Heart left ventricle (tissue), 16 donors: ENCODE measurements at regions not wholly inside any gene's neighbourhood (a gene's known extent, or its start where the extent isn't known, plus 50 kb on each side); places are given as distances from the start of the nearest gene placed in this dataset.

ENCODE experiments used
- ATAC-seq, 4 donors: fragments of 200-7000 bp; cut with Tn5 transposase; one replicate each; pipeline ENCODE4 v1.9.1; 2020 to 2022; ENCODE audit warnings: moderate library complexity in 4 of 4, mild to moderate bottlenecking in 3 of 4, moderate number of reproducible peaks in 1 of 4
- DNase-seq, 5 donors: peaks; one replicate each; pipeline ENCODE4 v3.0.0-alpha.2; 2020
- H3K27ac ChIP-seq, 12 donors: fragments of 200-600 bp; sonication (generic) in 4 of 12; one replicate each; pipeline versions ENCODE4 v1.5.0 to v1.8.0; 2016 to 2022; ENCODE audit warnings: mild to moderate bottlenecking in 2 of 12
- H3K27me3 ChIP-seq, 9 donors: fragments of 200-600 bp; sonication (generic) in 2 of 9; one replicate each; pipeline versions ENCODE4 v1.5.1 to v1.8.0; 2016 to 2022; ENCODE audit warnings: mild to moderate bottlenecking in 3 of 9
- H3K36me3 ChIP-seq, 9 donors: fragments of 200-600 bp; sonication (generic) in 2 of 9; one replicate each; pipeline versions ENCODE4 v1.5.0 to v1.8.0; 2018 to 2022; ENCODE audit warnings: mild to moderate bottlenecking in 2 of 9
- H3K4me1 ChIP-seq, 12 donors: fragments of 200-600 bp; sonication (generic) in 4 of 12; one replicate each; pipeline versions ENCODE4 v1.5.0 to v1.8.0; 2016 to 2022; ENCODE audit warnings: mild to moderate bottlenecking in 3 of 12
- H3K4me3 ChIP-seq, 12 donors: fragments of 200-600 bp; sonication (generic) in 4 of 12; one replicate each; pipeline versions ENCODE4 v1.5.0 to v1.8.0; 2017 to 2022; ENCODE audit warnings: mild to moderate bottlenecking in 9 of 12, moderate library complexity in 4 of 12
- H3K9me3 ChIP-seq, 12 donors: fragments of 200-600 bp; sonication (generic) in 4 of 12; one replicate each; pipeline versions ENCODE4 v1.5.0 to v1.8.0; 2016 to 2022; ENCODE audit warnings: mild to moderate bottlenecking in 1 of 12
- POLR2A ChIP-seq, 2 donors: fragments of 450-650 bp; IDR thresholded peaks; one replicate each; pipeline ENCODE4 v1.6.1; 2017; ENCODE audit warnings: antibody characterized with exemption in 2 of 2, mild to moderate bottlenecking in 2 of 2, moderate library complexity in 2 of 2
- WGBS, 4 donors: extraction: QIAGEN DNeasy Blood & Tissue Kit in 2 of 4; methylation state at CpG; one replicate each; pipeline versions ENCODE4 v1.1.5 to v1.1.7; 2013 to 2018; 5-methylcytosine and 5-hydroxymethylcytosine counted together
- intact Hi-C, 10 donors: fragments of 100-400 bp; cut with DNase I; formaldehyde crosslinking; loops; one replicate each; pipeline versions ENCODE4 v1.11.1 to v1.14.2; 2022
- TF ChIP-seq, protein P1 (sequence below), 12 donors: fragments of 200-600 bp; sonication (generic) in 4 of 12; IDR thresholded peaks; one replicate each; pipeline versions ENCODE4 v1.5.0 to v1.8.0; 2018 to 2022; ENCODE audit warnings: antibody characterized with exemption in 12 of 12, mild to moderate bottlenecking in 5 of 12
- donor health status: ischemic (EF 13 %, LVEDD 7.1; RV severe dilation, severe dysfunction).
- donor health status: healthy with polysubstance abuse.
- donor health status: DM: no; HTN: yes; CAD: no.
- donor health status: DM: no; HTN: no; CAD: no.
- donor health status: ischemic (EF 25% LVEDD 6.9; RV normal size, moderate dysfunction).
- donor health status: ischemic (EF 25% LVEDD 5.7; RV mildly dilated, moderate dysfunction).
- donor health status: healthy.
- donor health status: DM: yes; HTN: yes; CAD: no.
- donor health status: ischemic (EF 35%, LVEDD 5.7; RV mildly dilated, moderate dysfunction).
- donor health status: nonischemic (EF 11% LVEDD 7.7; RV severe dilation, severe dysfunction).
- donor health status: DM: yes; HTN: yes; CAD: no.
- donor health status: PGD.
- donor health status: ischemic (EF 29% LVEDD 5.4; RV normal size, mild dysfunction).
- donor health status: nonischemic (EF 23%, LVEDD 6.1; RV moderate dilation, normal function).

DNA sequence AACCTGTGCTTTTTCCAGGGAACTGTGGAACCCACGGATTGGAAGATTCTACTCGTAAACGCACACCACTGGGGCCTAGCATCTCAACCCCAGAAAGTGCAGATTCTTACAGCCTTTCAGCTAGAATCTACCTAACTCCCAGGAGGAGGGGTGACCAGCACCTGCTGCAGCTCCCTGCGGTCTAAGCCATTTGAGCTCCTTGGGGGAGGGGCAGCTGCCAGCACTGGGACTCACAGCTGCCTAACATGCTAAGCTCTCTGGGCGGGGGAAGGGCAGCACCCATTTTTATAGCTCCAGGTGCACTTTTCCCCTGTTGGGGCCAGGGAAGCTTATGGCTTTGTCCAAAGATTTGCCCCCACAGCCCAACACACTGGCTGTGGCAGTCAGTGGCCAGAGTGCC is 595.7 kb upstream of the EPHA5 start:
- no peak for DNase-seq
- no peaks in the 10 kb centered on the region for H3K4me1 ChIP-seq
- H3K27me3 ChIP-seq, result no peaks in the 10 kb centered on the region
- peaks cover 0 to 14% (median 3%) of the 10 kb centered on the region in 12 donors for H3K9me3 ChIP-seq
- no peak for TF ChIP-seq POLR2A (IDR thresholded peaks at IDR 0.05)
- TF ChIP-seq, protein P1, sequence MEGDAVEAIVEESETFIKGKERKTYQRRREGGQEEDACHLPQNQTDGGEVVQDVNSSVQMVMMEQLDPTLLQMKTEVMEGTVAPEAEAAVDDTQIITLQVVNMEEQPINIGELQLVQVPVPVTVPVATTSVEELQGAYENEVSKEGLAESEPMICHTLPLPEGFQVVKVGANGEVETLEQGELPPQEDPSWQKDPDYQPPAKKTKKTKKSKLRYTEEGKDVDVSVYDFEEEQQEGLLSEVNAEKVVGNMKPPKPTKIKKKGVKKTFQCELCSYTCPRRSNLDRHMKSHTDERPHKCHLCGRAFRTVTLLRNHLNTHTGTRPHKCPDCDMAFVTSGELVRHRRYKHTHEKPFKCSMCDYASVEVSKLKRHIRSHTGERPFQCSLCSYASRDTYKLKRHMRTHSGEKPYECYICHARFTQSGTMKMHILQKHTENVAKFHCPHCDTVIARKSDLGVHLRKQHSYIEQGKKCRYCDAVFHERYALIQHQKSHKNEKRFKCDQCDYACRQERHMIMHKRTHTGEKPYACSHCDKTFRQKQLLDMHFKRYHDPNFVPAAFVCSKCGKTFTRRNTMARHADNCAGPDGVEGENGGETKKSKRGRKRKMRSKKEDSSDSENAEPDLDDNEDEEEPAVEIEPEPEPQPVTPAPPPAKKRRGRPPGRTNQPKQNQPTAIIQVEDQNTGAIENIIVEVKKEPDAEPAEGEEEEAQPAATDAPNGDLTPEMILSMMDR (IDR thresholded peaks at IDR 0.05), result no peak
- H3K4me3 ChIP-seq, result no peak overlapping the region
- 86 to 100% (median 89%) methylated on average over 2 to 5 of the region's 5 CpGs for WGBS, 4 donors
- ATAC-seq, result no peak
- intact Hi-C loops, result no loop called here
- no peak overlapping the region for H3K27ac ChIP-seq
- no peaks in the 10 kb centered on the region for H3K36me3 ChIP-seq

DNA sequence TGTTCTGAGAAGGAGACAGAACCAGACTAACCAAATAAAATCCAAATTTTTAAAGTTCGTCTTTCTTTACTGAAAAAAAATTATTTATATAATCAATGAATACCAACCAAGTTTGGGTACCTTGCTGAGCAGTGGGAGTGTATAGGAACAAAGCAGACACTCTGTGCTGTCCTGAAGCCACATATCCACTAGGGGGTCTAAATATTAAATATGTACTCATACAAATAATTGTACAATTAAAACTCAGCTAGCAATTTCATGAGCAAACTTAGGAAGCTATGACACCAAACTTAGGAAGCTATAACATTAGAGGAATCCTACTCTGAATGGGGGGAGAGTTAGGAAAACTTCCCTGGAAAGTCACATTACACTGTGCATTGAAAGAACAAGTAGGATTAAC is 582.0 kb upstream of the EPHA5 start:
- 68 to 84% (median 75%) methylated on average over 1 of the region's 1 CpG for WGBS, 4 donors
- intact Hi-C loops, result no loop called here
- Histone ChIP-seq H3K9me3 (peaks cover 0 to 21% (median 0%) of the 10 kb centered on the region in 12 donors), H3K27me3 (no peaks in the 10 kb centered on the region), H3K36me3 (no peaks in the 10 kb centered on the region), H3K4me1 (no peaks in the 10 kb centered on the region), H3K4me3 (no peak overlapping the region), H3K27ac (no peak overlapping the region)
- DNase-seq, result no peak
- no peak for ATAC-seq
- TF ChIP-seq, protein P1 (IDR thresholded peaks at IDR 0.05), result no peak
- TF ChIP-seq POLR2A (IDR thresholded peaks at IDR 0.05), result no peak

DNA sequence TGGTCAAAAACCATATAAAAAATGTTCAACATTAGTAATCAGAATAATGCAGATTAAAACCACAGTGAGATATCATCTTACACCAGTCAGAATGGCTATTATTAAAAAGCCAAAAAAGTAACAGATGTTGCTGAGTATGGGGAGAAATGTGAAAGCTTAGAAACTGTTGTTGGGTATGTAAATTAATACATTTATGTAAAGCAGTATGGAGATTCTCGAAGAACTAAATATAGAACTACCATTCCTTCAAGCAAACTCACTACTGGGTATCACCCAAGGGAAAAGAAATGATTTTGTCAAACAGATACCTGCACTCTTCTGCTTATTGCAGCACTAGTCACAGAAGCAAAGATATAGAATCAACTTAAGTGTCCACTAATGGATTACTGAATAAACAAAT is 576.4 kb upstream of the EPHA5 start:
- H3K4me3 ChIP-seq, result no peak overlapping the region
- H3K4me1 ChIP-seq, result no peaks in the 10 kb centered on the region
- intact Hi-C loops, result no loop called here
- H3K27me3 ChIP-seq, result no peaks in the 10 kb centered on the region
- WGBS, 4 donors, result 0 to 40% (median 0%) methylated on average over 1 of the region's 1 CpG
- H3K27ac ChIP-seq, result no peak overlapping the region
- TF ChIP-seq, protein P1 (IDR thresholded peaks at IDR 0.05), result no peak
- no peak for TF ChIP-seq POLR2A (IDR thresholded peaks at IDR 0.05)
- ATAC-seq (no peak), DNase-seq (no peak)
- peaks cover 0 to 23% (median 0%) of the 10 kb centered on the region in 12 donors for H3K9me3 ChIP-seq
- H3K36me3 ChIP-seq, result no peaks in the 10 kb centered on the region

DNA sequence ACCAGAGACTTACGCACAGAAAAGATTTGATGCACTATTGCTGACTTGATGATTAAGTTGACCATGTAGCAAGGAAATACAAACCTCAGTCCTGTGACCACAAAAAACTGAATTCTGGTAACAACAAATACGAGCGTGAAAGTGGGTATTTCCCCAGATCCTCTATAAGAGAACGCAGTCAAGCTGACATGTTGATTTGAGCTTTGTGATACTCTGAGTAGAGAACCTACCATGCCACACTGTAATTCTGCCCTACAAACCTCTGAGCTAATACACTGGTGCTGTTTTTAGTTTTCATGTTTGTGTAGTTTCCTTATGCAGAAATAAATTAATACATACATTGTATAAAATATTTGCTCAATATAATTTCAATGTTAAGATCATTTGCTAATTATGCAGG is 565.6 kb upstream of the EPHA5 start:
- TF ChIP-seq, protein P1 (IDR thresholded peaks at IDR 0.05), result no peak
- TF ChIP-seq POLR2A (IDR thresholded peaks at IDR 0.05), result no peak
- Histone ChIP-seq H3K4me1 (no peaks in the 10 kb centered on the region), H3K36me3 (no peaks in the 10 kb centered on the region), H3K4me3 (no peak overlapping the region), H3K27me3 (no peaks in the 10 kb centered on the region), H3K9me3 (no peaks in the 10 kb centered on the region), H3K27ac (no peak overlapping the region)
- DNase-seq, result no peak
- intact Hi-C loops, result no loop called here
- ATAC-seq, result no peak
- 84 to 92% (median 89%) methylated on average over 4 of the region's 4 CpGs for WGBS, 4 donors
